Loucy (cell line): ENCODE measurements at regions not wholly inside any gene's neighbourhood (a gene's known extent, or its start where the extent isn't known, plus 50 kb on each side); places are given as distances from the start of the nearest gene placed in this dataset.

Source experiments
- EZH2phosphoT487 ChIP-seq: fragments of 200-600 bp; IDR thresholded peaks from 2 replicates; pipeline ENCODE4 v1.6.1; 2018; ENCODE audit warnings: antibody characterized with exemption, mild to moderate bottlenecking, moderate library complexity, borderline replicate concordance
- TF ChIP-seq, protein P1 (sequence below): fragments of 200-600 bp; sonication (generic); conservative IDR thresholded peaks from 2 replicates; pipeline ENCODE4 v1.5.1; 2014; ENCODE audit warnings: mild to moderate bottlenecking, antibody characterized with exemption, low read length

DNA sequence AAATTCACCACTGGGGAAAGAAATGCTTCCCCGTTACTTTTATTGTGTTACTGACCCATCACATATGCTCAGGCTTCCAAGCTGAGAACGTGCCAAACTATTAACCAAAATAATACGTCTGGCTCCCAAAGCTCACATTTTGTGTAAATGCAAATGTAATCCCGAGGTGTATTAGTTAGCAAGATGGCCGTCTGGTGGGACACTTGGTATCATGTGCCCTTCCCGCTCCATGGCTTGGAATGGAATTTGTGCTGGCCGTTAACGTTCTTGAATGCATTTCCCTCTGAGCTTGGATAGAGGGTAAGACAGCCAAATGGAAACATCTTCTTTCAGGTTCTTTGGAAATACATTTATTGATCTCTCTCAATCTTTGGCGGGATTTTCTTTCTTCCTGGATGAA lies 105.0 kb downstream of the MFAP3L start:
- TF ChIP-seq, protein P1, sequence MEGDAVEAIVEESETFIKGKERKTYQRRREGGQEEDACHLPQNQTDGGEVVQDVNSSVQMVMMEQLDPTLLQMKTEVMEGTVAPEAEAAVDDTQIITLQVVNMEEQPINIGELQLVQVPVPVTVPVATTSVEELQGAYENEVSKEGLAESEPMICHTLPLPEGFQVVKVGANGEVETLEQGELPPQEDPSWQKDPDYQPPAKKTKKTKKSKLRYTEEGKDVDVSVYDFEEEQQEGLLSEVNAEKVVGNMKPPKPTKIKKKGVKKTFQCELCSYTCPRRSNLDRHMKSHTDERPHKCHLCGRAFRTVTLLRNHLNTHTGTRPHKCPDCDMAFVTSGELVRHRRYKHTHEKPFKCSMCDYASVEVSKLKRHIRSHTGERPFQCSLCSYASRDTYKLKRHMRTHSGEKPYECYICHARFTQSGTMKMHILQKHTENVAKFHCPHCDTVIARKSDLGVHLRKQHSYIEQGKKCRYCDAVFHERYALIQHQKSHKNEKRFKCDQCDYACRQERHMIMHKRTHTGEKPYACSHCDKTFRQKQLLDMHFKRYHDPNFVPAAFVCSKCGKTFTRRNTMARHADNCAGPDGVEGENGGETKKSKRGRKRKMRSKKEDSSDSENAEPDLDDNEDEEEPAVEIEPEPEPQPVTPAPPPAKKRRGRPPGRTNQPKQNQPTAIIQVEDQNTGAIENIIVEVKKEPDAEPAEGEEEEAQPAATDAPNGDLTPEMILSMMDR, result no peak
- no peak for TF ChIP-seq EZH2phosphoT487
